Astrocyte of the cerebellum (primary cell): ENCODE measurements at regions not wholly inside any gene's neighbourhood (a gene's known extent, or its start where the extent isn't known, plus 50 kb on each side); places are given as distances from the start of the nearest gene placed in this dataset.

ENCODE experiments used
- DNase-seq: peaks from one replicate; pipeline ENCODE4 v3.0.0-alpha.2; 2011; ENCODE audit warnings: low read depth
- H3K4me3 ChIP-seq: 2 replicates; pipeline ENCODE4 v1.5.1; 2011; ENCODE audit warnings: mild to moderate bottlenecking, low read depth, low read length, moderate library complexity
- CTCF ChIP-seq: IDR thresholded peaks from 2 replicates; pipeline ENCODE4 v1.5.1; 2012; ENCODE audit warnings: low read length, low read depth, moderate library complexity, mild to moderate bottlenecking; ENCODE audit errors: missing control alignments
- in situ Hi-C: cut with HindIII; loops from 2 replicates; pipeline ENCODE4 v1.10.0; 2017; ENCODE audit warnings: low sequenced_read_pairs

DNA sequence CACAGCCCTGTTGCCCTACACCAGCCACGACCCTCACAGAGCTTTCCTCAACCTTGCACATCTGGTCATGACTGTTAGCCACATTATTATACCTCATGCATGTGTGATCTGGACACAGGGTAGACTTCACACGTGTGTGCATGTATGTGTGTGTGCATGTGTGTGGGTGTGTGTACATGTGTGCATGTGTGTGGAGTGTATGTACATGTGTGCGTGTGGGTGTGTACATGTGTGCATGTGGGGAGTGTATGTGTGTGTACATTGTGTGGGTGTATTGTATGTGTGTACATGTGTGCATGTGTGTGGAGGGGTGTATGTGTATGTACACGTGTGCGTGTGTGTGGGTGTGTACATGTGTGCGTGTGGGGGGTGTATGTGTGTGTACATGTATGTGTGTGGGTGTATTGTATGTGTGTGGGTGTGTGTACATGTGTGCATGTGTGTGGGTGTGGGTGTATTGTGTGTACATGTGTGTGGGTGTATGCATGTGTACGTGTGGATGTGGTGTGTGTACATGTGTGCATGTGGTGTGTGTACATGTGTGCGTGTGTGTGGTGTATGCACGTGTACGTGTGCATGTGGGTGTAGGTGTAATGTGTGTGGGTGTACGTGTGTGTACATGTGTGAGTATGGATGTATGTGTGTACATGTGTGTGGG lies 130.2 kb downstream of the C16orf95 start:
- no peak for DNase-seq
- H3K4me3 ChIP-seq, result no peak overlapping the region
- no peak for TF ChIP-seq CTCF
- in situ Hi-C loops, result no loop called here

DNA sequence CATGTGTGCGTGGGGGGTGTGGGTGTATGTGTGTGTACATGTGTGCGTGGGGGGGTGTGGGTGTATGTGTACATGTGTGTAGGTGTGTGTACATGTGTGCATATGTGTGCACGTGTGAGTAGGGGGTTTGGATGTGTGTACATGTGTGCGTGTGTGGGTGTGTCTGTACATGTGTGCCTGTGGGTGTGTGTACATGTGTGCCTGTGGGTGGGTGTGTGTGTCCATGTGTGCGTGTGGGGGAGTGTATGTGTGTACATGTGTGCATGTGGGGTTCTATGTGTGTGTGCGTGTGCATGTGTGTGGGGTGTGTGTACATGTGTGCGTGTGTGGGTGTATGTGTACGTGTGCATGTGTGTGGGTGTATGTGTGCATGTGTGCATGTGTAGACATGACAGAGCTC lies 129.1 kb downstream of the C16orf95 start:
- in situ Hi-C loops, result no loop called here
- no peak overlapping the region for H3K4me3 ChIP-seq
- DNase-seq, result no peak
- TF ChIP-seq CTCF, result no peak

DNA sequence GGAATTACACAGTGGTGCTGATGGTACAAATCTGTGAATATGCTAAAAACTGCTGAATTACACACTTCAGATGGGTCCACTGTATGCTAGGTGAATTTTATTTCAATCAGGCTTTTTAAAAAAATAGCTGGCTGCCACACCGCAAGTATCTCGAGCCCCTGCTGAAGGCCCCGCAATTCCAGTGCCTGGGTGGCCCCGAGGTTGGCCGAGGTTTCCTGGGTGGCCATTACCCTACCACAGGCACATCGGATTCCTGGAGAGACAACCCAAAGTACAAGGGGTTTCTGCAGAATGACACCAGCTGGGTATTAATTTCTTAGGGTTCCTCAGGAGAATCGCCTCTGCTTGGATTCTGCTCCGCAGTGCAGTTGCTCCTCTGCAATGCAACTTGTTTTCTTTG lies 127.8 kb downstream of the C16orf95 start:
- in situ Hi-C loops, result no loop called here
- H3K4me3 ChIP-seq, result no peak overlapping the region
- DNase-seq, result no peak
- TF ChIP-seq CTCF, result no peak

- in situ Hi-C loops, result no loop called here
- H3K4me3 ChIP-seq, result no peak overlapping the region
- TF ChIP-seq CTCF, result peak; percentile 24
- DNase-seq, result no peak
Observed at GRCh38 chr16:87190288-87191230, 126.6 kb downstream of the C16orf95 start.

GRCh38 chr16:87192452-87193073 lies 124.6 kb downstream of the C16orf95 start:
- in situ Hi-C loops, result no loop called here
- H3K4me3 ChIP-seq, result no peak overlapping the region
- DNase-seq, result peak; percentile 45
- TF ChIP-seq CTCF, result no peak

DNA sequence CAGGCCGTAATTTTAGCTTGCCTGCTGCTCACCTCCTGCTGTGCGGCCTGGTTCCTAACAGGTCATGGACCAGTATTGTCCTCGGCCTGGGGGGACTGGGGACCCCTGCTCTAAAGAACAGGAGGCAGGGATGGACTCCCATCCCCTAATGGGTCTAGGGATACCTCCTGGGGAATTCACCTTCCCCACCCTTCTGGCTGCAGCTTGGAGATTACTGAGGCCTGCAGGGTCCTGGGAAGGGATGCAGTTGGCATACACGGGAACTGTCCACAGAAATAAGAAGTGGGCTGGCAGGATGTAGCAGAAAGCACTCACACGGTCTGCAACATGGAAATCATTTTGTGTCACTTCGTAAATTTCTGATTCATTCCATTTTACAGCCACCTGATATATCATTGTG lies 123.0 kb downstream of the C16orf95 start:
- no peak for TF ChIP-seq CTCF
- in situ Hi-C loops, result no loop called here
- H3K4me3 ChIP-seq, result no peak overlapping the region
- no peak for DNase-seq
